CD14-positive monocyte (primary cell): ENCODE measurements at regions not wholly inside any gene's neighbourhood (a gene's known extent, or its start where the extent isn't known, plus 50 kb on each side); places are given as distances from the start of the nearest gene placed in this dataset.

Experiments used
- DNase-seq, 3 donors: peaks; one replicate each; pipeline ENCODE4 v3.0.0-alpha.2; 2011 to 2022
- H2AFZ ChIP-seq: 2 replicates; pipeline ENCODE4 v1.6.0; 2012; ENCODE audit warnings: mild to moderate bottlenecking, low read depth, low read length, inconsistent platforms; ENCODE audit not compliant: insufficient read depth, poor library complexity, severe bottlenecking
- H3K27ac ChIP-seq, 2 donors: 1 replicate in 1 of 2; 2 replicates in 1 of 2; pipeline ENCODE4 v1.5.1; 2012 to 2013; ENCODE audit warnings: low read length in 2 of 2, control low read depth in 1 of 2, inconsistent platforms in 1 of 2, low read depth in 1 of 2, mild to moderate bottlenecking in 1 of 2
- H3K27me3 ChIP-seq, 2 donors: one replicate each; pipeline versions ENCODE4 v1.6.0 to v1.6.1; 2011 to 2013; ENCODE audit warnings: low read length in 2 of 2; ENCODE audit not compliant: control insufficient read depth in 2 of 2, insufficient read depth in 2 of 2
- H3K36me3 ChIP-seq, 2 donors: replicated peaks in 1 of 2; 1 replicate in 1 of 2; 2 replicates in 1 of 2; pipeline versions ENCODE4 v1.5.1 to v1.6.1; 2012 to 2013; ENCODE audit warnings: low read length in 2 of 2, control low read depth in 1 of 2, inconsistent platforms in 1 of 2, mild to moderate bottlenecking in 1 of 2; ENCODE audit not compliant: insufficient read depth in 2 of 2, control insufficient read depth in 1 of 2
- H3K4me1 ChIP-seq, 2 donors: 1 replicate in 1 of 2; 2 replicates in 1 of 2; pipeline versions ENCODE4 v1.5.1 to v1.6.1; 2012 to 2013; ENCODE audit warnings: low read length in 2 of 2, control low read depth in 1 of 2, inconsistent platforms in 1 of 2, mild to moderate bottlenecking in 1 of 2, moderate library complexity in 1 of 2; ENCODE audit not compliant: insufficient read depth in 2 of 2, control insufficient read depth in 1 of 2
- H3K4me2 ChIP-seq: replicated peaks from 2 replicates; pipeline ENCODE3; 2012; ENCODE audit warnings: low read length, moderate library complexity, mild to moderate bottlenecking; ENCODE audit not compliant: poor library complexity, severe bottlenecking; ENCODE audit errors: extremely low read depth
- H3K4me3 ChIP-seq, 3 experiments: fragments of 200-600 bp in 1 of 3; sonication (generic) in 1 of 3; replicated peaks in 1 of 3; 1 replicate in 2 of 3; 2 replicates in 1 of 3; pipeline ENCODE4 v1.5.1; 2011 to 2013; ENCODE audit warnings: low read length in 3 of 3, mild to moderate bottlenecking in 3 of 3, control low read depth in 2 of 3, low read depth in 2 of 3, inconsistent platforms in 1 of 3, moderate library complexity in 1 of 3
- H3K79me2 ChIP-seq: 2 replicates; pipeline ENCODE4 v1.6.0; 2012; ENCODE audit warnings: mild to moderate bottlenecking, control low read depth, inconsistent platforms, low read length, moderate library complexity; ENCODE audit not compliant: insufficient read depth
- H3K9ac ChIP-seq: 2 replicates; pipeline ENCODE4 v1.6.0; 2017; ENCODE audit warnings: low read length, mild to moderate bottlenecking; ENCODE audit not compliant: insufficient read depth, poor library complexity, severe bottlenecking
- H3K9me3 ChIP-seq, 2 donors: replicated peaks in 1 of 2; 1 replicate in 1 of 2; 2 replicates in 1 of 2; pipeline versions ENCODE4 v1.5.1 to v1.6.1; 2012 to 2013; ENCODE audit warnings: low read length in 2 of 2, control low read depth in 1 of 2; ENCODE audit not compliant: control insufficient read depth in 1 of 2, insufficient read depth in 1 of 2
- H4K20me1 ChIP-seq: 2 replicates; pipeline ENCODE4 v1.6.0; 2012; ENCODE audit warnings: mild to moderate bottlenecking, low read length, control low read depth, moderate library complexity; ENCODE audit not compliant: insufficient read depth
- H3K27ac Mint-ChIP-seq, 7 donors: one replicate each; pipeline ENCODE4 v1.8.0; 2020; ENCODE audit warnings: mild to moderate bottlenecking in 7 of 7, mixed read lengths in 7 of 7, moderate library complexity in 6 of 7, inconsistent platforms in 2 of 7
- H3K27me3 Mint-ChIP-seq, 3 donors: one replicate each; pipeline ENCODE4 v1.8.0; 2021 to 2022; ENCODE audit warnings: low read depth in 3 of 3, mild to moderate bottlenecking in 3 of 3, mixed read lengths in 3 of 3, moderate library complexity in 3 of 3, inconsistent platforms in 1 of 3
- H3K36me3 Mint-ChIP-seq, 2 donors: one replicate each; pipeline ENCODE4 v1.8.0; 2020; ENCODE audit warnings: mixed read lengths in 2 of 2, inconsistent platforms in 1 of 2, mild to moderate bottlenecking in 1 of 2
- H3K4me1 Mint-ChIP-seq: one replicate; pipeline ENCODE4 v1.8.0; 2020; ENCODE audit warnings: mild to moderate bottlenecking, mixed read lengths
- H3K4me3 Mint-ChIP-seq, 2 donors: one replicate each; pipeline ENCODE4 v1.8.0; 2020; ENCODE audit warnings: mild to moderate bottlenecking in 2 of 2, mixed read lengths in 2 of 2, moderate library complexity in 1 of 2
- H3K9me3 Mint-ChIP-seq, 7 donors: one replicate each; pipeline ENCODE4 v1.8.0; 2020 to 2022; ENCODE audit warnings: mixed read lengths in 7 of 7, mild to moderate bottlenecking in 6 of 7, moderate library complexity in 6 of 7, inconsistent platforms in 2 of 7
- WGBS: methylation state at CpG from one replicate; pipeline ENCODE4 v1.1.5; 2013; ENCODE audit warnings: missing lambda C conversion rate; ENCODE audit not compliant: insufficient coverage; 5-methylcytosine and 5-hydroxymethylcytosine counted together
- intact Hi-C, 2 donors: fragments of 100-400 bp; cut with micrococcal nuclease; formaldehyde crosslinking; loops; one replicate each; pipeline versions ENCODE4 v1.15.0 to v1.15.1; 2023
- TF ChIP-seq, protein P1 (sequence below): fragments of 200-600 bp; IDR thresholded peaks from one replicate; pipeline ENCODE4 v1.8.0; 2022; ENCODE audit warnings: antibody characterized with exemption, mild to moderate bottlenecking

GRCh38 chr10:4147245-4147644 is 362.2 kb upstream of the KLF6 start:
- no peak overlapping the region for H3K4me3 Mint-ChIP-seq
- no peaks in the 10 kb centered on the region for H3K27me3 ChIP-seq
- intact Hi-C loops, result no loop called here

GRCh38 chr10:4144817-4145216 is 359.8 kb upstream of the KLF6 start:
- H3K36me3 ChIP-seq, result no peaks in the 10 kb centered on the region
- Mint-ChIP-seq H3K27me3 (peaks cover 0 to 3% (median 2%) of the 10 kb centered on the region in 3 donors), H3K4me3 (no peak overlapping the region), H3K4me1 (peaks cover 3% of the 10 kb centered on the region), H3K36me3 (peaks cover 2 to 3% of the 10 kb centered on the region in 2 donors), H3K27ac (no peak overlapping the region), H3K9me3 (peaks cover 14 to 32% (median 20%) of the 10 kb centered on the region in 7 donors)
- no peaks in the 10 kb centered on the region for H3K27me3 ChIP-seq
- H3K79me2 ChIP-seq, result no peaks in the 10 kb centered on the region
- no peak overlapping the region for H3K9ac ChIP-seq
- H3K4me3 ChIP-seq, result no peak overlapping the region
- no peak overlapping the region for H2AFZ ChIP-seq
- H3K27ac ChIP-seq, result no peak overlapping the region
- peaks cover 9 to 20% of the 10 kb centered on the region in 2 donors for H3K9me3 ChIP-seq
- WGBS, result 96% methylated on average over 5 of the region's 6 CpGs
- DNase-seq, result no peak
- intact Hi-C loops, result no loop called here
- no peaks in the 10 kb centered on the region for H4K20me1 ChIP-seq
- no peaks in the 10 kb centered on the region for H3K4me1 ChIP-seq
- H3K4me2 ChIP-seq, result no peak overlapping the region
- TF ChIP-seq, protein P1, sequence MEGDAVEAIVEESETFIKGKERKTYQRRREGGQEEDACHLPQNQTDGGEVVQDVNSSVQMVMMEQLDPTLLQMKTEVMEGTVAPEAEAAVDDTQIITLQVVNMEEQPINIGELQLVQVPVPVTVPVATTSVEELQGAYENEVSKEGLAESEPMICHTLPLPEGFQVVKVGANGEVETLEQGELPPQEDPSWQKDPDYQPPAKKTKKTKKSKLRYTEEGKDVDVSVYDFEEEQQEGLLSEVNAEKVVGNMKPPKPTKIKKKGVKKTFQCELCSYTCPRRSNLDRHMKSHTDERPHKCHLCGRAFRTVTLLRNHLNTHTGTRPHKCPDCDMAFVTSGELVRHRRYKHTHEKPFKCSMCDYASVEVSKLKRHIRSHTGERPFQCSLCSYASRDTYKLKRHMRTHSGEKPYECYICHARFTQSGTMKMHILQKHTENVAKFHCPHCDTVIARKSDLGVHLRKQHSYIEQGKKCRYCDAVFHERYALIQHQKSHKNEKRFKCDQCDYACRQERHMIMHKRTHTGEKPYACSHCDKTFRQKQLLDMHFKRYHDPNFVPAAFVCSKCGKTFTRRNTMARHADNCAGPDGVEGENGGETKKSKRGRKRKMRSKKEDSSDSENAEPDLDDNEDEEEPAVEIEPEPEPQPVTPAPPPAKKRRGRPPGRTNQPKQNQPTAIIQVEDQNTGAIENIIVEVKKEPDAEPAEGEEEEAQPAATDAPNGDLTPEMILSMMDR, result no peak

More at GRCh38 chr10:4147245-4147644, 362.2 kb upstream of the KLF6 start:
- Histone ChIP-seq H4K20me1 (no peaks in the 10 kb centered on the region), H3K79me2 (no peaks in the 10 kb centered on the region), H2AFZ (no peak overlapping the region), H3K4me3 (no peak overlapping the region), H3K9ac (no peak overlapping the region), H3K36me3 (no peaks in the 10 kb centered on the region), H3K27ac (no peak overlapping the region), H3K4me1 (no peaks in the 10 kb centered on the region), H3K9me3 (peaks cover 0 to 9% of the 10 kb centered on the region in 2 donors), H3K4me2 (no peak overlapping the region)
- Mint-ChIP-seq H3K4me1 (peaks cover 3% of the 10 kb centered on the region), H3K27ac (no peak overlapping the region), H3K27me3 (peaks cover 0 to 3% (median 0%) of the 10 kb centered on the region in 3 donors), H3K36me3 (peaks cover 0 to 3% of the 10 kb centered on the region in 2 donors), H3K9me3 (peaks cover 2 to 14% (median 6%) of the 10 kb centered on the region in 7 donors)
- DNase-seq, result no peak
- TF ChIP-seq, protein P1, result no peak
